ENCODE measurements at regions not wholly inside any gene's neighbourhood (a gene's known extent, or its start where the extent isn't known, plus 50 kb on each side); places are given as distances from the start of the nearest gene placed in this dataset.

DNA sequence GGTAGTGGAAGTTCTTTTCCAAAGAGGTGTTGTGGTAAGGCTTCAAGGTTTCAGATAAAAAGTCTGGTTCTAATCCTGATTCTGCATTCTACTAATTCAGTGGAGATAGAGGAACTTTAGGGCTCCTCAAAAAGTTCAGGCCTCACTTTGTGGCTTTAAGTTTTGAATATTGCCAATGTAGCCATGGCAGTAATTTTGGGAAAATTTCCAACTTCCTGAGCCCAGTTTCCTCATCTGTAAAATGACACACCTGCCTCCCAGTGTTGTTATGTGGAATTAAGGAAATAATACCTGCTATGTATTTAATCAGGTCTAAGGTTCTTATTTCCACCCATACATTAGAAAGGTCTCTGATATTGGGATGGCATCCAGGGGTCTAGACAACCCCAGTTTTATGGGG is 147.6 kb upstream of the ITGA6 start:
- TF ChIP-seq CTCF (IDR thresholded peaks at IDR 0.05; ENCODE audit: borderline replicate concordance, extremely low read depth, low read length, poor library complexity, severe bottlenecking) (no peak), EZH2 (IDR thresholded peaks at IDR 0.05; ENCODE audit: borderline replicate concordance, low read depth, low read length, severe bottlenecking) (no peak)
